ENCODE measurements at regions not wholly inside any gene's neighbourhood (a gene's known extent, or its start where the extent isn't known, plus 50 kb on each side); places are given as distances from the start of the nearest gene placed in this dataset.
"Not testable (repeated sequence)": the region's sequence is repeated elsewhere in the genome, so short reads cannot be mapped to it uniquely, and the experiment has no call there.

DNA sequence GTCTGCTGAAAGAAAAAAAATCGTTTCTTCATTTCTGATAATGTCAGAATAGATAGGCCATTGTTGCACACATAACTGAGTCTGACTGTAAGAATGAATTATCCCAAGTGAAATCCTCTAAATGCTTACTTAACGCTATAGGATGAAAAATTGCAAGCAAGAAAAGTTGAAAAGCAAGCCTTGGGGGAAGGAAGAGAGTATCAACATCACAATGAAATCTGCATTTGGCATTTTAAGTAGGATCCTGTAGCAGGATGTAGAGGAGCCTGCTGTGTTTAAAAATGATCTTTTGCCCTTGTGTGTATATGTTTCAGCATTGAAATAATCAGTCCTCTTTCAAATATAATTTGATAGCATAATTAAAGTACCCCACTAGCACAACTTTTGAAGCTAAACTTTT lies 464.3 kb upstream of the ZNF337 start:
- TF ChIP-seq POLR2A (IDR thresholded peaks at IDR 0.05; ENCODE audit: low read depth, low read length); EZH2 (IDR thresholded peaks at IDR 0.05; ENCODE audit: borderline replicate concordance, low read depth, low read length, severe bottlenecking); JUN (IDR thresholded peaks at IDR 0.05; ENCODE audit: borderline replicate concordance, insufficient read depth, insufficient read length, low read depth); MYC (IDR thresholded peaks at IDR 0.05; ENCODE audit: low read depth, low read length); POLR2AphosphoS5 (IDR thresholded peaks at IDR 0.05; ENCODE audit: insufficient read depth, low read depth, low read length): not testable (repeated sequence)
- TF ChIP-seq, protein P1, sequence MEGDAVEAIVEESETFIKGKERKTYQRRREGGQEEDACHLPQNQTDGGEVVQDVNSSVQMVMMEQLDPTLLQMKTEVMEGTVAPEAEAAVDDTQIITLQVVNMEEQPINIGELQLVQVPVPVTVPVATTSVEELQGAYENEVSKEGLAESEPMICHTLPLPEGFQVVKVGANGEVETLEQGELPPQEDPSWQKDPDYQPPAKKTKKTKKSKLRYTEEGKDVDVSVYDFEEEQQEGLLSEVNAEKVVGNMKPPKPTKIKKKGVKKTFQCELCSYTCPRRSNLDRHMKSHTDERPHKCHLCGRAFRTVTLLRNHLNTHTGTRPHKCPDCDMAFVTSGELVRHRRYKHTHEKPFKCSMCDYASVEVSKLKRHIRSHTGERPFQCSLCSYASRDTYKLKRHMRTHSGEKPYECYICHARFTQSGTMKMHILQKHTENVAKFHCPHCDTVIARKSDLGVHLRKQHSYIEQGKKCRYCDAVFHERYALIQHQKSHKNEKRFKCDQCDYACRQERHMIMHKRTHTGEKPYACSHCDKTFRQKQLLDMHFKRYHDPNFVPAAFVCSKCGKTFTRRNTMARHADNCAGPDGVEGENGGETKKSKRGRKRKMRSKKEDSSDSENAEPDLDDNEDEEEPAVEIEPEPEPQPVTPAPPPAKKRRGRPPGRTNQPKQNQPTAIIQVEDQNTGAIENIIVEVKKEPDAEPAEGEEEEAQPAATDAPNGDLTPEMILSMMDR (IDR thresholded peaks at IDR 0.05; ENCODE audit: extremely low read depth in 1 of 2, insufficient read depth in 1 of 2, low read depth in 1 of 2, low read length in 2 of 2), result not testable (repeated sequence)
